ENCODE measurements at regions not wholly inside any gene's neighbourhood (a gene's known extent, or its start where the extent isn't known, plus 50 kb on each side); places are given as distances from the start of the nearest gene placed in this dataset.

GRCh38 chr5:105739732-105740131 is 1931.0 kb downstream of the EFNA5 start:
- DNase-seq: no peak

- no peak for DNase-seq
Observed at GRCh38 chr5:105735704-105736103, 1935.0 kb downstream of the EFNA5 start.

- no peak for DNase-seq
Observed at GRCh38 chr5:105730982-105731381, 1939.8 kb downstream of the EFNA5 start.

- DNase-seq: no peak
Observed at GRCh38 chr5:105726093-105726492, 1944.6 kb downstream of the EFNA5 start.

- no peak for DNase-seq
Observed at GRCh38 chr5:105708442-105708841, 1962.3 kb downstream of the EFNA5 start.

GRCh38 chr5:105702323-105702722 is 1968.4 kb downstream of the EFNA5 start:
- DNase-seq: no peak

- no peak for DNase-seq
Observed at GRCh38 chr5:105696440-105696839, 1974.3 kb downstream of the EFNA5 start.

- DNase-seq: no peak
Observed at GRCh38 chr5:105695941-105696340, 1974.8 kb downstream of the EFNA5 start.

- DNase-seq: no peak
Observed at GRCh38 chr5:105689596-105689995, 1981.1 kb downstream of the EFNA5 start.

- DNase-seq: no peak
Observed at GRCh38 chr5:105688227-105688792, 1982.4 kb downstream of the EFNA5 start.

- DNase-seq: no peak
Observed at GRCh38 chr5:105687493-105687892, 1983.2 kb downstream of the EFNA5 start.

GRCh38 chr5:105685884-105686283 is 1984.9 kb downstream of the EFNA5 start:
- DNase-seq: no peak

GRCh38 chr5:105684799-105685198 is 1985.9 kb downstream of the EFNA5 start:
- no peak for DNase-seq

- DNase-seq: no peak
Observed at GRCh38 chr5:105680858-105681475, 1989.8 kb downstream of the EFNA5 start.

GRCh38 chr5:105677291-105677690 is 1993.4 kb downstream of the EFNA5 start:
- DNase-seq: no peak

- DNase-seq: no peak
Observed at GRCh38 chr5:105670596-105670995, 2000.1 kb downstream of the EFNA5 start.

- no peak for DNase-seq
Observed at GRCh38 chr5:105663671-105664070, 2007.1 kb downstream of the EFNA5 start.

- no peak for DNase-seq
Observed at GRCh38 chr5:105659396-105659795, 2011.3 kb downstream of the EFNA5 start.

- DNase-seq: no peak
Observed at GRCh38 chr5:105640328-105640727, 2030.4 kb downstream of the EFNA5 start.

- DNase-seq: no peak
Observed at GRCh38 chr5:105639511-105639910, 2031.2 kb downstream of the EFNA5 start.

GRCh38 chr5:105639068-105639467 is 2031.7 kb downstream of the EFNA5 start:
- DNase-seq: no peak

GRCh38 chr5:105638437-105638836 is 2032.3 kb downstream of the EFNA5 start:
- no peak for DNase-seq

GRCh38 chr5:105632043-105632442 is 2038.7 kb downstream of the EFNA5 start:
- no peak for DNase-seq

GRCh38 chr5:105630803-105631202 is 2039.9 kb downstream of the EFNA5 start:
- no peak for DNase-seq

GRCh38 chr5:105619725-105620124 is 2051.0 kb downstream of the EFNA5 start:
- DNase-seq: no peak
